ENCODE measurements at regions not wholly inside any gene's neighbourhood (a gene's known extent, or its start where the extent isn't known, plus 50 kb on each side); places are given as distances from the start of the nearest gene placed in this dataset.

DNA sequence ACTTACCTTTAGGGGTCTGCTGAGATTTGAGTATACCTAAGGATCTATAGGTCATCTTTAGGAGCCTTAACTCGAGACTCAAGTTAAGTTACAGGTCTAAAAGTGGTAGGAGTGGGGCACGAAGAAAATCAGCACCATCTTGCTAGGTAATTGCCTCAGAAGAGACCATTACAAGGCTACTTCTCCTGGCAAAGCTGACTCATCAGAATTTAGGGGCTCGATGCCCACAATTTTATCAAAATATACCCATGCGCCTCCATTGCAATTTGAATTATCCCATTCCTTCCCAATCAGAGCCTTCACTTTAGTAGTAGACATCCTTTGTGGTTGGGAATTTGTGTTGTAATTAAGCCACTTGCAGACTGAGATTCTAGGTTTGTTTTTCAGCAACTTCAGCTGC, 1994.3 kb downstream of the MRPL39 start:
- dilution Hi-C loops (cut with MboI; ENCODE audit: extremely low pct_ligation_motif_present, low sequenced_read_pairs), result no loop called here
- Histone ChIP-seq H3K9ac (ENCODE audit: control insufficient read depth, extremely low read depth, insufficient read depth, low read length) (no peak overlapping the region), H2AFZ (ENCODE audit: control insufficient read depth, low read length) (no peak overlapping the region), H3K79me2 (ENCODE audit: control insufficient read depth, insufficient read depth, low read length) (no peaks in the 10 kb centered on the region), H3K27ac (ENCODE audit: control insufficient read depth, insufficient read depth, low read length) (no peak overlapping the region), H3K9me3 (ENCODE audit: control insufficient read depth, low read depth, low read length) (no peaks in the 10 kb centered on the region), H3K4me3 (ENCODE audit: control insufficient read depth in 2 of 3, extremely low read depth in 1 of 3, insufficient read depth in 2 of 3, low read depth in 1 of 3, low read length in 3 of 3) (no peak overlapping the region), H4K20me1 (ENCODE audit: control insufficient read depth, extremely low read depth, insufficient read depth, low read length) (no peaks in the 10 kb centered on the region), H3K4me1 (ENCODE audit: control insufficient read depth, extremely low read depth, insufficient read depth, low read length) (no peaks in the 10 kb centered on the region), H3K27me3 (ENCODE audit: control insufficient read depth, extremely low read depth, insufficient read depth, low read length) (no peaks in the 10 kb centered on the region), H3K9me1 (ENCODE audit: control insufficient read depth, extremely low read depth, insufficient read depth, low read length) (no peaks in the 10 kb centered on the region), H3K36me3 (ENCODE audit: control insufficient read depth in 2 of 2, extremely low read depth in 1 of 2, insufficient read depth in 2 of 2, low read length in 2 of 2) (no peaks in the 10 kb centered on the region), H3K4me2 (ENCODE audit: control insufficient read depth, extremely low read depth, insufficient read depth, low read depth, low read length) (no peak overlapping the region)
- FAIRE-seq (no peak), DNase-seq (ENCODE audit: low read depth, low spot score) (no peak)
- TF ChIP-seq CTCF (optimal IDR thresholded peaks at IDR 0.05 in 1 of 3, IDR thresholded peaks at IDR 0.05 in 1 of 3, conservative IDR thresholded peaks at IDR 0.05 in 1 of 3; ENCODE audit: extremely low read depth in 1 of 3, insufficient read depth in 2 of 3, low read length in 3 of 3) (no peak), EZH2 (IDR thresholded peaks at IDR 0.05; ENCODE audit: low read length) (no peak)

- no peaks in the 10 kb centered on the region for H3K36me3 ChIP-seq (ENCODE audit: control insufficient read depth in 2 of 2, extremely low read depth in 1 of 2, insufficient read depth in 2 of 2, low read length in 2 of 2)
These were observed 1995.1 kb downstream of the MRPL39 start for GRCh38 chr21:23612210-23612609.

More at GRCh38 chr21:23612210-23612609, 1995.1 kb downstream of the MRPL39 start:
- H3K79me2 ChIP-seq (ENCODE audit: control insufficient read depth, insufficient read depth, low read length), result no peaks in the 10 kb centered on the region
- H3K27ac ChIP-seq (ENCODE audit: control insufficient read depth, insufficient read depth, low read length), result no peak overlapping the region
- no peaks in the 10 kb centered on the region for H3K4me1 ChIP-seq (ENCODE audit: control insufficient read depth, extremely low read depth, insufficient read depth, low read length)
- TF ChIP-seq EZH2 (IDR thresholded peaks at IDR 0.05; ENCODE audit: low read length) (no peak), CTCF (optimal IDR thresholded peaks at IDR 0.05 in 1 of 3, IDR thresholded peaks at IDR 0.05 in 1 of 3, conservative IDR thresholded peaks at IDR 0.05 in 1 of 3; ENCODE audit: extremely low read depth in 1 of 3, insufficient read depth in 2 of 3, low read length in 3 of 3) (no peak)
- no peak overlapping the region for H3K4me3 ChIP-seq (ENCODE audit: control insufficient read depth in 2 of 3, extremely low read depth in 1 of 3, insufficient read depth in 2 of 3, low read depth in 1 of 3, low read length in 3 of 3)
- H3K9me1 ChIP-seq (ENCODE audit: control insufficient read depth, extremely low read depth, insufficient read depth, low read length), result no peaks in the 10 kb centered on the region
- dilution Hi-C loops (cut with MboI; ENCODE audit: extremely low pct_ligation_motif_present, low sequenced_read_pairs), result no loop called here
- H3K4me2 ChIP-seq (ENCODE audit: control insufficient read depth, extremely low read depth, insufficient read depth, low read depth, low read length), result no peak overlapping the region
- no peaks in the 10 kb centered on the region for H4K20me1 ChIP-seq (ENCODE audit: control insufficient read depth, extremely low read depth, insufficient read depth, low read length)
- no peak for FAIRE-seq
- no peak overlapping the region for H3K9ac ChIP-seq (ENCODE audit: control insufficient read depth, extremely low read depth, insufficient read depth, low read length)
- DNase-seq (ENCODE audit: low read depth, low spot score), result no peak
- no peaks in the 10 kb centered on the region for H3K27me3 ChIP-seq (ENCODE audit: control insufficient read depth, extremely low read depth, insufficient read depth, low read length)
- H3K9me3 ChIP-seq (ENCODE audit: control insufficient read depth, low read depth, low read length), result no peaks in the 10 kb centered on the region
- H2AFZ ChIP-seq (ENCODE audit: control insufficient read depth, low read length), result no peak overlapping the region

Measured in keratinocyte (primary cell).